GM12872 (cell line): ENCODE measurements at regions not wholly inside any gene's neighbourhood (a gene's known extent, or its start where the extent isn't known, plus 50 kb on each side); places are given as distances from the start of the nearest gene placed in this dataset.

Experiments used
- TF ChIP-seq, protein P1 (sequence below): IDR thresholded peaks from 3 replicates; pipeline ENCODE4 v1.5.1; 2011; ENCODE audit warnings: low read depth, mild to moderate bottlenecking, low read length, moderate library complexity; ENCODE audit not compliant: insufficient read depth

DNA sequence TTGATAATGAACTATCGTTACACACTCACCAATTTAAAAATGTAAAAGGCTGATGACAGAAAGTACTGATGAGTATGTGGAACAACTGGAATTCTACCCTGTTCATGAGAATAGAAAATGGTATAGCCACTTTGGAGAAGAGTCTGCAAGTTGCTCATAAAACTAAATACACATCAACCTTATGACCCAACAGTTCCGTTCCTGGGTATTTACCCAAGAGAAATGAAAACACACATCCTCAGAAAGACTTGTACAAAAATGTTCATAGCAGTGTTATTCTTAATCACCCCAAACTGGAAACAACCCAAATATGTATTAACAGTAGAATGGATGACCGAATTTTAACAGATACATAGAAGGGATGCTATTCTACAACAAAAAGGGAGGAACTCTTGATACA lies 145.7 kb upstream of the LRFN2 start:
- TF ChIP-seq, protein P1, sequence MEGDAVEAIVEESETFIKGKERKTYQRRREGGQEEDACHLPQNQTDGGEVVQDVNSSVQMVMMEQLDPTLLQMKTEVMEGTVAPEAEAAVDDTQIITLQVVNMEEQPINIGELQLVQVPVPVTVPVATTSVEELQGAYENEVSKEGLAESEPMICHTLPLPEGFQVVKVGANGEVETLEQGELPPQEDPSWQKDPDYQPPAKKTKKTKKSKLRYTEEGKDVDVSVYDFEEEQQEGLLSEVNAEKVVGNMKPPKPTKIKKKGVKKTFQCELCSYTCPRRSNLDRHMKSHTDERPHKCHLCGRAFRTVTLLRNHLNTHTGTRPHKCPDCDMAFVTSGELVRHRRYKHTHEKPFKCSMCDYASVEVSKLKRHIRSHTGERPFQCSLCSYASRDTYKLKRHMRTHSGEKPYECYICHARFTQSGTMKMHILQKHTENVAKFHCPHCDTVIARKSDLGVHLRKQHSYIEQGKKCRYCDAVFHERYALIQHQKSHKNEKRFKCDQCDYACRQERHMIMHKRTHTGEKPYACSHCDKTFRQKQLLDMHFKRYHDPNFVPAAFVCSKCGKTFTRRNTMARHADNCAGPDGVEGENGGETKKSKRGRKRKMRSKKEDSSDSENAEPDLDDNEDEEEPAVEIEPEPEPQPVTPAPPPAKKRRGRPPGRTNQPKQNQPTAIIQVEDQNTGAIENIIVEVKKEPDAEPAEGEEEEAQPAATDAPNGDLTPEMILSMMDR = no peak

DNA sequence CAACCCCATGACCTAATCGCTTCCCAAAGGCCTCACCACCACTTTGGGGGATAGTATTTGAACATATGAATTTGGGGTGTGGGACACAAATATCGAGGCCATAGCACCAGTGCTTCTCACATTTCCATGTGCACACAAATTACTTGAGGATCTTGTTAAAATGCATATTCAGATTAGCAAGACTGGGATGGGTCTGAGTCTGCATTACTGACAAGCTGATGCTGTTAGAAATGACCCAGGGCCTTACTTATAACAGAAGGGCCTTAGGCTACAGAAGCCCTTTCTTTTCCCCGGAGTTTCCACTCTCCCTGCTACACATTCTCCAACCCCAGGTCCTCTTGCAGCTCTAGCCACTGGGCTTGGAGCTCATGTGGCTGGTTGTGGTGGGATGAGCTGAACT lies 141.5 kb upstream of the LRFN2 start:
- TF ChIP-seq, protein P1 = no peak

GRCh38 chr6:40727271-40727670 lies 140.1 kb upstream of the LRFN2 start:
- TF ChIP-seq, protein P1 = 0 out of 3 replicates have a peak, but pooled peaks have one; percentile 13

DNA sequence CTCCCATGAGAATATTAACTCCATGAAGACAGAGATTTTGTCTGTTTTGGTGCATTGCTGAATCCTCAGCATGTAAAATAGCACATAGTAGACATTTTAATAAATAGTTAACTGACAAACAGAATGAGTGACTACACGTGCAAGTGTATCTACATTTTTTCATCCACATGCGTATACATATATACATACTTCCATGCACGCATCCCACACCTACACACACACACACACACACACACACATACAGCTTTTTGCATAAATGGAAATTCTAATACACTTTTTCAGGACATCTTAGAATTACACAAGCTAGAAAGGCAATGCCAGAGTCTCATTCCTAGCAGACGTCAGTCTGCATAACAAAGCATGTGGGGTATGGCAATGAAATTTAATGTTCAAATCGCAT lies 139.7 kb upstream of the LRFN2 start:
- TF ChIP-seq, protein P1 = no peak

DNA sequence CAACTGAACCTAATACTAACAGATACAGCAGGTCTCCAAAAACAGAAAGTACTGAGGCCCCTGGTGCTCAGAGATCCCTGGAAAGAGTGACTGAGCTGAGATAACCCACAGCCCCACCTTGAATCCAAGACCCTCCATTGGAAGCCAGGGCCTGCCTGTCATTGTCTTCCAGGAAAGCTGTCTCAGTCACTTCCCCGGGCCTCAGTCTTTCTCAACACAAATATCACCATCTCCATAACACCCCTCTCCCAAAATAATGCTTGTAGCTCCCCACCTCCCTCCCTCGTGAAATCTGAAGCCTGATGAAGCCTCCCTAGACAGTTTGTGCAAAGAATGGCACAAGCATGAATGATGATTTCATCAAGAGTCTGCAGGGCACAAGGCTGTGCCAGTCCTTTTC lies 138.2 kb upstream of the LRFN2 start:
- TF ChIP-seq, protein P1 = no peak

- TF ChIP-seq, protein P1 = no peak
Observed at GRCh38 chr6:40724886-40725285, 137.7 kb upstream of the LRFN2 start.

DNA sequence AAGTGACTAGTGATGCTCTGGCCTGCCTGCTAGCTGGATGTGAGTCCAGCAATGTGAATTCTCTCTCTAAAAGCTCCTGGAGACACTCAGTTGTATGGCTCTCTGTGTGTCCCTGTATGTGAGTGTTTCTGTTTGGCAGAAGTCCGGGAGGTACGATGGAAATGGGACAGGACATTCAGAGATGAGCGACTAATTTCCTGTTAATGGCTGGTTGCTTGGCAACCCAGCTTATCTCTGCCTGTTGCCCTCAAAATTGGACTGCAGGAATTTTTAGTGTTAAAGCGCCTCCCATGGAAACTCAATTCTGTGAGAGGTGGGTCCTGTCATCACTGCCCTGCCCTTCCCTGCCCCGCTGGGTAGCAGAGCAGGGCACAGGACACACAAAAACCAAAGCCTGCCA lies 136.8 kb upstream of the LRFN2 start:
- TF ChIP-seq, protein P1 = no peak
